Liver (tissue), 7 donors: ENCODE measurements at regions not wholly inside any gene's neighbourhood (a gene's known extent, or its start where the extent isn't known, plus 50 kb on each side); places are given as distances from the start of the nearest gene placed in this dataset.

Source experiments
- DNase-seq: peaks from one replicate; pipeline ENCODE4 v3.0.0-alpha.2; 2017; ENCODE audit warnings: low spot score
- H3K27ac ChIP-seq, 2 donors: one replicate each; pipeline ENCODE4 v1.7.0; 2013; ENCODE audit warnings: inconsistent platforms in 2 of 2, low read length in 2 of 2, control low read depth in 1 of 2, low read depth in 1 of 2, mild to moderate bottlenecking in 1 of 2
- H3K27me3 ChIP-seq, 4 donors: one replicate each; pipeline versions ENCODE4 v1.6.1 to v1.7.0; 2013; ENCODE audit warnings: low read length in 3 of 4, inconsistent platforms in 1 of 4, mild to moderate bottlenecking in 1 of 4, moderate library complexity in 1 of 4; ENCODE audit not compliant: control insufficient read depth in 4 of 4, insufficient read depth in 4 of 4
- H3K36me3 ChIP-seq, 4 donors: one replicate each; pipeline versions ENCODE4 v1.6.1 to v1.7.0; 2013; ENCODE audit warnings: low read length in 3 of 4, mild to moderate bottlenecking in 3 of 4, low read depth in 1 of 4, moderate library complexity in 1 of 4; ENCODE audit not compliant: control insufficient read depth in 4 of 4, insufficient read depth in 3 of 4
- H3K4me1 ChIP-seq, 4 donors: one replicate each; pipeline versions ENCODE4 v1.6.1 to v1.7.0; 2013; ENCODE audit warnings: low read length in 3 of 4, mild to moderate bottlenecking in 3 of 4, moderate library complexity in 1 of 4; ENCODE audit not compliant: control insufficient read depth in 4 of 4, insufficient read depth in 4 of 4
- H3K4me3 ChIP-seq, 3 donors: one replicate each; pipeline versions ENCODE4 v1.6.1 to v1.7.0; 2013; ENCODE audit warnings: low read length in 3 of 3, control low read depth in 1 of 3, low read depth in 1 of 3, mild to moderate bottlenecking in 1 of 3
- H3K9ac ChIP-seq, 2 donors: one replicate each; pipeline ENCODE4 v1.7.0; 2013; ENCODE audit warnings: low read length in 2 of 2, mild to moderate bottlenecking in 2 of 2, moderate library complexity in 2 of 2, control low read depth in 1 of 2, low read depth in 1 of 2
- H3K9me3 ChIP-seq, 4 donors: one replicate each; pipeline versions ENCODE4 v1.6.1 to v1.7.0; 2013; ENCODE audit warnings: low read length in 3 of 4; ENCODE audit not compliant: control insufficient read depth in 4 of 4
- ATF3 ChIP-seq: IDR thresholded peaks from 2 replicates; pipeline ENCODE4 v1.6.1; 2016; ENCODE audit warnings: antibody characterized with exemption
- CTCF ChIP-seq: fragments of 150-350 bp; IDR thresholded peaks from 2 replicates; pipeline ENCODE4 v1.5.1; 2017; ENCODE audit warnings: improper control_type of control experiment, low read depth, low read length; ENCODE audit not compliant: missing input control
- EGR1 ChIP-seq, 2 donors: IDR thresholded peaks; 2 replicates each; pipeline ENCODE4 v1.6.1; 2016 to 2018; ENCODE audit warnings: antibody characterized with exemption in 2 of 2, low read depth in 2 of 2
- FOXA1 ChIP-seq: IDR thresholded peaks from 2 replicates; pipeline ENCODE4 v1.6.1; 2016; ENCODE audit warnings: antibody characterized with exemption
- FOXA2 ChIP-seq: IDR thresholded peaks from 2 replicates; pipeline ENCODE4 v1.6.1; 2016; ENCODE audit warnings: antibody characterized with exemption
- GABPA ChIP-seq, 2 donors: IDR thresholded peaks in 1 of 2; conservative IDR thresholded peaks in 1 of 2; 2 replicates each; pipeline ENCODE4 v1.6.1; 2016; ENCODE audit warnings: antibody characterized with exemption in 2 of 2, mild to moderate bottlenecking in 1 of 2, moderate library complexity in 1 of 2
- HNF4A ChIP-seq, 2 donors: conservative IDR thresholded peaks; 2 replicates each; pipeline ENCODE4 v1.6.1; 2016; ENCODE audit warnings: antibody characterized with exemption in 2 of 2, mild to moderate bottlenecking in 2 of 2
- HNF4G ChIP-seq: IDR thresholded peaks from 2 replicates; pipeline ENCODE4 v1.6.1; 2016; ENCODE audit warnings: antibody characterized with exemption
- JUND ChIP-seq, 2 donors: IDR thresholded peaks; 2 replicates each; pipeline ENCODE4 v1.6.1; 2016; ENCODE audit warnings: antibody characterized with exemption in 2 of 2
- MAX ChIP-seq: IDR thresholded peaks from 2 replicates; pipeline ENCODE4 v1.6.1; 2016; ENCODE audit warnings: antibody characterized with exemption
- NR2F2 ChIP-seq: IDR thresholded peaks from 2 replicates; pipeline ENCODE4 v1.6.1; 2016; ENCODE audit warnings: antibody characterized with exemption
- RAD21 ChIP-seq, 2 donors: IDR thresholded peaks; 2 replicates each; pipeline ENCODE4 v1.6.1; 2016; ENCODE audit warnings: antibody characterized with exemption in 2 of 2, mild to moderate bottlenecking in 2 of 2
- REST ChIP-seq: IDR thresholded peaks from 2 replicates; pipeline ENCODE4 v1.6.1; 2016; ENCODE audit warnings: antibody characterized with exemption, mild to moderate bottlenecking
- RXRA ChIP-seq, 2 donors: IDR thresholded peaks; 2 replicates each; pipeline ENCODE4 v1.6.1; 2017 to 2018; ENCODE audit warnings: antibody characterized with exemption in 2 of 2, mild to moderate bottlenecking in 1 of 2
- SP1 ChIP-seq: IDR thresholded peaks from 2 replicates; pipeline ENCODE4 v1.6.1; 2018; ENCODE audit warnings: antibody characterized with exemption, mild to moderate bottlenecking
- TAF1 ChIP-seq: conservative IDR thresholded peaks from 2 replicates; pipeline ENCODE4 v1.6.1; 2016; ENCODE audit warnings: antibody characterized with exemption, mild to moderate bottlenecking
- YY1 ChIP-seq: IDR thresholded peaks from 2 replicates; pipeline ENCODE4 v1.6.1; 2016; ENCODE audit warnings: antibody characterized with exemption, mild to moderate bottlenecking
- ZBTB33 ChIP-seq: IDR thresholded peaks from 2 replicates; pipeline ENCODE4 v1.6.1; 2016; ENCODE audit warnings: antibody characterized with exemption
- donor health status: healthy.
- donor health status: healthy.
- donor health status: healthy.
- donor health status: healthy.

- Histone ChIP-seq H3K9ac (no peak overlapping the region), H3K36me3 (no peaks in the 10 kb centered on the region), H3K4me1 (no peaks in the 10 kb centered on the region), H3K4me3 (no peak overlapping the region), H3K9me3 (no peaks in the 10 kb centered on the region), H3K27ac (no peak overlapping the region), H3K27me3 (no peaks in the 10 kb centered on the region)
- TF ChIP-seq RXRA (IDR thresholded peaks at IDR 0.05), result no peak
- TF ChIP-seq ATF3, result no peak
- TF ChIP-seq YY1, result no peak
- no peak for TF ChIP-seq FOXA2
- no peak for TF ChIP-seq EGR1 (IDR thresholded peaks at IDR 0.05; ENCODE audit: low read depth in 2 of 2)
- no peak for TF ChIP-seq JUND (IDR thresholded peaks at IDR 0.05)
- no peak for TF ChIP-seq RAD21 (IDR thresholded peaks at IDR 0.05)
- TF ChIP-seq MAX, result no peak
- TF ChIP-seq FOXA1, result no peak
- TF ChIP-seq SP1, result no peak
- no peak for TF ChIP-seq GABPA (IDR thresholded peaks at IDR 0.05 in 1 of 2, conservative IDR thresholded peaks at IDR 0.05 in 1 of 2)
- TF ChIP-seq HNF4G, result no peak
- no peak for TF ChIP-seq NR2F2
- no peak for TF ChIP-seq CTCF
- TF ChIP-seq REST, result no peak
- TF ChIP-seq TAF1, result no peak
- TF ChIP-seq HNF4A (conservative IDR thresholded peaks at IDR 0.05), result no peak
- TF ChIP-seq ZBTB33, result no peak
- DNase-seq, result no peak
Measured at GRCh38 chr5:117144086-117144485, 569.5 kb upstream of the SEMA6A start.

GRCh38 chr5:117143406-117143805 lies 568.8 kb upstream of the SEMA6A start:
- Histone ChIP-seq H3K9me3 (no peaks in the 10 kb centered on the region), H3K9ac (no peak overlapping the region), H3K27me3 (no peaks in the 10 kb centered on the region), H3K4me3 (no peak overlapping the region), H3K36me3 (no peaks in the 10 kb centered on the region), H3K27ac (no peak overlapping the region), H3K4me1 (no peaks in the 10 kb centered on the region)
- no peak for DNase-seq
- TF ChIP-seq ATF3 (no peak), FOXA2 (no peak)
